ENCODE measurements at regions not wholly inside any gene's neighbourhood (a gene's known extent, or its start where the extent isn't known, plus 50 kb on each side); places are given as distances from the start of the nearest gene placed in this dataset.

DNA sequence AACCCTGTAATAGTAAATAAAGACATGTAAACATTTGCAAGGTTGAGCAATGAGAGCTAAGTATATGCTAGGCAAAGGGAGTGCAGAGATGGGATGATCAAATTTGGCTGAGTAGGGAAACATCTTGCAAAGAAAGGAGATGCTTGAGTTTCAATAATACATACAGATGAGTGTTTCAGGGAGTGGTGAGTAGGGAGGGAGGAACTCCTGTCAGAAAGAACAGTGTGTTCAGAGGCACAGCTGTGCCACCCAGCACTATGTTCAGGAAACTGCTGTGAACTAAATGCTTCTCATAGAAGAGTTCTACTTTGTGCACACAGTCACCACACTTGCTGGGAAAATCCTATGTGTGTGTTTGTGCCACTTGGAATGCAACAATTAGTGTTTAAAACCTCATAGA, 1077.1 kb downstream of the UQCRFS1 start:
- Histone ChIP-seq H3K36me3 (ENCODE audit: control insufficient read depth in 2 of 2, insufficient read depth in 2 of 2, low read length in 1 of 2) (no peaks in the 10 kb centered on the region), H3K27ac (ENCODE audit: control insufficient read depth, insufficient read depth) (no peak overlapping the region), H3K79me2 (ENCODE audit: control insufficient read depth, insufficient read depth, low read length) (no peaks in the 10 kb centered on the region), H3K4me3 (no peak overlapping the region), H3K4me1 (ENCODE audit: control insufficient read depth, insufficient read depth, low read length) (no peaks in the 10 kb centered on the region), H2AFZ (ENCODE audit: control insufficient read depth, low read depth, low read length) (no peak overlapping the region), H3K9me3 (replicated peaks; ENCODE audit: control insufficient read depth, insufficient read depth, low read length) (no peaks in the 10 kb centered on the region; the same call in 2 of the 3 replicates), H3K27me3 (replicated peaks in 1 of 2; ENCODE audit: control insufficient read depth in 2 of 2, insufficient read depth in 2 of 2, low read length in 1 of 2) (no peaks in the 10 kb centered on the region), H3K4me2 (ENCODE audit: control insufficient read depth, insufficient read depth) (no peak overlapping the region), H3K9ac (ENCODE audit: control insufficient read depth, insufficient read depth, low read length) (no peak overlapping the region), H4K20me1 (ENCODE audit: control insufficient read depth, insufficient read depth) (no peaks in the 10 kb centered on the region)
- RAD21 ChIA-PET (ENCODE audit: unreplicated experiment), result no interaction called here
- DNase-seq (ENCODE audit: low read depth, low spot score), result no peak
- SMC1A ChIA-PET (ENCODE audit: uncharacterized antibody, unreplicated experiment), result interaction anchor here (0.7 to 3.3 kb wide), 4 partner anchors 10 to 64 kb away, joined by 3 to 17 read pairs (median 4); no protein-coding TSS in a partner anchor
- intact Hi-C loops (cut with micrococcal nuclease; ENCODE audit: unreplicated experiment) (no loop called here), in situ Hi-C loops (cut with MboI) (no loop called here)
- FAIRE-seq, result no peak
- no TSS peak for BruUV-seq (replicated peaks)
- POLR2A ChIA-PET, result interaction anchor here (1.2 kb wide), 1 partner anchor 84 kb away, joined by 3 read pairs; no protein-coding TSS in a partner anchor
- CTCF ChIA-PET, result interaction anchor here (1.4 to 1.7 kb wide), 2 partner anchors 9 to 10 kb away, joined by 3 to 4 read pairs; no protein-coding TSS in a partner anchor
- no peak for ATAC-seq
- TF ChIP-seq SIN3A (IDR thresholded peaks at IDR 0.05; ENCODE audit: low read depth, low read length) (no peak), RCOR1 (conservative IDR thresholded peaks at IDR 0.05; ENCODE audit: low read depth, low read length) (no peak), SREBF1 (IDR thresholded peaks at IDR 0.05; ENCODE audit: low read length) (no peak), ZBED1 (IDR thresholded peaks at IDR 0.05; ENCODE audit: borderline replicate concordance) (no peak), PAX5 (IDR thresholded peaks at IDR 0.05; ENCODE audit: borderline replicate concordance, low read depth, low read length) (no peak), SIX5 (IDR thresholded peaks at IDR 0.05; ENCODE audit: low read depth, low read length, severe bottlenecking) (no peak), IRF4 (IDR thresholded peaks at IDR 0.05; ENCODE audit: low read depth, low read length) (no peak), POLR2A (IDR thresholded peaks at IDR 0.05; ENCODE audit: low read depth, low read length) (no peak), NR2C1 (IDR thresholded peaks at IDR 0.05) (no peak), SMARCA5 (IDR thresholded peaks at IDR 0.05) (no peak), SUZ12 (IDR thresholded peaks at IDR 0.05; ENCODE audit: unreplicated experiment) (no peak), SUPT20H (IDR thresholded peaks at IDR 0.05; ENCODE audit: borderline replicate concordance, control insufficient read depth, low read depth, low read length) (no peak)
- TF ChIP-seq, protein P1, sequence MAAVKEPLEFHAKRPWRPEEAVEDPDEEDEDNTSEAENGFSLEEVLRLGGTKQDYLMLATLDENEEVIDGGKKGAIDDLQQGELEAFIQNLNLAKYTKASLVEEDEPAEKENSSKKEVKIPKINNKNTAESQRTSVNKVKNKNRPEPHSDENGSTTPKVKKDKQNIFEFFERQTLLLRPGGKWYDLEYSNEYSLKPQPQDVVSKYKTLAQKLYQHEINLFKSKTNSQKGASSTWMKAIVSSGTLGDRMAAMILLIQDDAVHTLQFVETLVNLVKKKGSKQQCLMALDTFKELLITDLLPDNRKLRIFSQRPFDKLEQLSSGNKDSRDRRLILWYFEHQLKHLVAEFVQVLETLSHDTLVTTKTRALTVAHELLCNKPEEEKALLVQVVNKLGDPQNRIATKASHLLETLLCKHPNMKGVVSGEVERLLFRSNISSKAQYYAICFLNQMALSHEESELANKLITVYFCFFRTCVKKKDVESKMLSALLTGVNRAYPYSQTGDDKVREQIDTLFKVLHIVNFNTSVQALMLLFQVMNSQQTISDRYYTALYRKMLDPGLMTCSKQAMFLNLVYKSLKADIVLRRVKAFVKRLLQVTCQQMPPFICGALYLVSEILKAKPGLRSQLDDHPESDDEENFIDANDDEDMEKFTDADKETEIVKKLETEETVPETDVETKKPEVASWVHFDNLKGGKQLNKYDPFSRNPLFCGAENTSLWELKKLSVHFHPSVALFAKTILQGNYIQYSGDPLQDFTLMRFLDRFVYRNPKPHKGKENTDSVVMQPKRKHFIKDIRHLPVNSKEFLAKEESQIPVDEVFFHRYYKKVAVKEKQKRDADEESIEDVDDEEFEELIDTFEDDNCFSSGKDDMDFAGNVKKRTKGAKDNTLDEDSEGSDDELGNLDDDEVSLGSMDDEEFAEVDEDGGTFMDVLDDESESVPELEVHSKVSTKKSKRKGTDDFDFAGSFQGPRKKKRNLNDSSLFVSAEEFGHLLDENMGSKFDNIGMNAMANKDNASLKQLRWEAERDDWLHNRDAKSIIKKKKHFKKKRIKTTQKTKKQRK (IDR thresholded peaks at IDR 0.05; ENCODE audit: low read depth, low read length), result no peak
- TF ChIP-seq, protein P2, sequence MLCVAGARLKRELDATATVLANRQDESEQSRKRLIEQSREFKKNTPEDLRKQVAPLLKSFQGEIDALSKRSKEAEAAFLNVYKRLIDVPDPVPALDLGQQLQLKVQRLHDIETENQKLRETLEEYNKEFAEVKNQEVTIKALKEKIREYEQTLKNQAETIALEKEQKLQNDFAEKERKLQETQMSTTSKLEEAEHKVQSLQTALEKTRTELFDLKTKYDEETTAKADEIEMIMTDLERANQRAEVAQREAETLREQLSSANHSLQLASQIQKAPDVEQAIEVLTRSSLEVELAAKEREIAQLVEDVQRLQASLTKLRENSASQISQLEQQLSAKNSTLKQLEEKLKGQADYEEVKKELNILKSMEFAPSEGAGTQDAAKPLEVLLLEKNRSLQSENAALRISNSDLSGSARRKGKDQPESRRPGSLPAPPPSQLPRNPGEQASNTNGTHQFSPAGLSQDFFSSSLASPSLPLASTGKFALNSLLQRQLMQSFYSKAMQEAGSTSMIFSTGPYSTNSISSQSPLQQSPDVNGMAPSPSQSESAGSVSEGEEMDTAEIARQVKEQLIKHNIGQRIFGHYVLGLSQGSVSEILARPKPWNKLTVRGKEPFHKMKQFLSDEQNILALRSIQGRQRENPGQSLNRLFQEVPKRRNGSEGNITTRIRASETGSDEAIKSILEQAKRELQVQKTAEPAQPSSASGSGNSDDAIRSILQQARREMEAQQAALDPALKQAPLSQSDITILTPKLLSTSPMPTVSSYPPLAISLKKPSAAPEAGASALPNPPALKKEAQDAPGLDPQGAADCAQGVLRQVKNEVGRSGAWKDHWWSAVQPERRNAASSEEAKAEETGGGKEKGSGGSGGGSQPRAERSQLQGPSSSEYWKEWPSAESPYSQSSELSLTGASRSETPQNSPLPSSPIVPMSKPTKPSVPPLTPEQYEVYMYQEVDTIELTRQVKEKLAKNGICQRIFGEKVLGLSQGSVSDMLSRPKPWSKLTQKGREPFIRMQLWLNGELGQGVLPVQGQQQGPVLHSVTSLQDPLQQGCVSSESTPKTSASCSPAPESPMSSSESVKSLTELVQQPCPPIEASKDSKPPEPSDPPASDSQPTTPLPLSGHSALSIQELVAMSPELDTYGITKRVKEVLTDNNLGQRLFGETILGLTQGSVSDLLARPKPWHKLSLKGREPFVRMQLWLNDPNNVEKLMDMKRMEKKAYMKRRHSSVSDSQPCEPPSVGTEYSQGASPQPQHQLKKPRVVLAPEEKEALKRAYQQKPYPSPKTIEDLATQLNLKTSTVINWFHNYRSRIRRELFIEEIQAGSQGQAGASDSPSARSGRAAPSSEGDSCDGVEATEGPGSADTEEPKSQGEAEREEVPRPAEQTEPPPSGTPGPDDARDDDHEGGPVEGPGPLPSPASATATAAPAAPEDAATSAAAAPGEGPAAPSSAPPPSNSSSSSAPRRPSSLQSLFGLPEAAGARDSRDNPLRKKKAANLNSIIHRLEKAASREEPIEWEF (IDR thresholded peaks at IDR 0.05; ENCODE audit: insufficient replicate concordance, low read depth, low read length), result no peak
- TF ChIP-seq, protein P3, sequence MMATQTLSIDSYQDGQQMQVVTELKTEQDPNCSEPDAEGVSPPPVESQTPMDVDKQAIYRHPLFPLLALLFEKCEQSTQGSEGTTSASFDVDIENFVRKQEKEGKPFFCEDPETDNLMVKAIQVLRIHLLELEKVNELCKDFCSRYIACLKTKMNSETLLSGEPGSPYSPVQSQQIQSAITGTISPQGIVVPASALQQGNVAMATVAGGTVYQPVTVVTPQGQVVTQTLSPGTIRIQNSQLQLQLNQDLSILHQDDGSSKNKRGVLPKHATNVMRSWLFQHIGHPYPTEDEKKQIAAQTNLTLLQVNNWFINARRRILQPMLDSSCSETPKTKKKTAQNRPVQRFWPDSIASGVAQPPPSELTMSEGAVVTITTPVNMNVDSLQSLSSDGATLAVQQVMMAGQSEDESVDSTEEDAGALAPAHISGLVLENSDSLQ (IDR thresholded peaks at IDR 0.05), result no peak
